OCI-LY1 (cell line): ENCODE measurements at regions not wholly inside any gene's neighbourhood (a gene's known extent, or its start where the extent isn't known, plus 50 kb on each side); places are given as distances from the start of the nearest gene placed in this dataset.
A peak's percentile ranks its signal among the peaks of the same experiment; 100 is the strongest.

ENCODE experiments used
- H2AFZ ChIP-seq: fragments of 200-600 bp; sonication (generic), shearing (Covaris generic); 2 replicates; pipeline ENCODE4 v1.6.0; 2014; ENCODE audit warnings: antibody characterized with exemption, mild to moderate bottlenecking, low read length
- H3F3A ChIP-seq: fragments of 200-600 bp; sonication (generic), shearing (Covaris generic); 2 replicates; pipeline ENCODE4 v1.6.0; 2014; ENCODE audit warnings: mild to moderate bottlenecking, antibody characterized with exemption, low read length, moderate library complexity; ENCODE audit not compliant: insufficient read depth
- H3K27ac ChIP-seq: fragments of 200-600 bp; sonication (generic); 2 replicates; pipeline ENCODE4 v1.5.1; 2014; ENCODE audit warnings: low read length, mixed run types, mild to moderate bottlenecking, low read depth; ENCODE audit not compliant: poor library complexity, severe bottlenecking
- H3K27me3 ChIP-seq: fragments of 200-600 bp; sonication (generic); 2 replicates; pipeline ENCODE4 v1.6.0; 2014; ENCODE audit warnings: antibody characterized with exemption, mild to moderate bottlenecking, low read length, moderate library complexity; ENCODE audit not compliant: insufficient read depth
- H3K36me3 ChIP-seq: fragments of 200-600 bp; sonication (generic); 2 replicates; pipeline ENCODE4 v1.6.1; 2014; ENCODE audit warnings: mild to moderate bottlenecking, antibody characterized with exemption, low read length, moderate library complexity, mixed read lengths; ENCODE audit not compliant: insufficient read depth
- H3K4me1 ChIP-seq: fragments of 200-600 bp; sonication (generic); 2 replicates; pipeline ENCODE4 v1.5.1; 2014; ENCODE audit warnings: mild to moderate bottlenecking, low read length, moderate library complexity; ENCODE audit not compliant: insufficient read depth, severe bottlenecking
- H3K4me2 ChIP-seq: fragments of 200-600 bp; sonication (generic), shearing (Covaris generic); 2 replicates; pipeline ENCODE4 v1.6.1; 2014; ENCODE audit warnings: low read length
- H3K4me3 ChIP-seq: fragments of 200-600 bp; sonication (generic); 2 replicates; pipeline ENCODE4 v1.5.1; 2014; ENCODE audit warnings: low read length, low read depth, mild to moderate bottlenecking, mixed read lengths; ENCODE audit not compliant: poor library complexity, severe bottlenecking
- H3K79me2 ChIP-seq: fragments of 200-600 bp; shearing (Covaris generic); 2 replicates; pipeline ENCODE4 v1.6.1; 2016; ENCODE audit warnings: mixed run types, low read length, mixed read lengths; ENCODE audit not compliant: insufficient read depth
- H3K9ac ChIP-seq: fragments of 200-600 bp; sonication (generic), shearing (Covaris generic); 2 replicates; pipeline ENCODE4 v1.6.1; 2014; ENCODE audit warnings: mild to moderate bottlenecking, low read length, mixed read lengths
- H3K9me2 ChIP-seq: fragments of 200-600 bp; sonication (generic), shearing (Covaris generic); 2 replicates; pipeline ENCODE4 v1.6.1; 2014; ENCODE audit warnings: low read depth, mild to moderate bottlenecking, low read length, mixed read lengths
- H3K9me3 ChIP-seq: fragments of 200-600 bp; shearing (Covaris generic); 2 replicates; pipeline ENCODE4 v1.6.1; 2014; ENCODE audit warnings: low read length, mixed read lengths
- H4K20me1 ChIP-seq: fragments of 200-600 bp; sonication (generic), shearing (Covaris generic); 2 replicates; pipeline ENCODE4 v1.6.0; 2016; ENCODE audit warnings: mild to moderate bottlenecking, low read length; ENCODE audit not compliant: insufficient read depth
- EZH2 ChIP-seq: fragments of 200-600 bp; sonication (generic), shearing (Covaris generic); IDR thresholded peaks from 2 replicates; pipeline ENCODE4 v1.8.0; 2017; ENCODE audit warnings: borderline replicate concordance, mixed run types, mild to moderate bottlenecking, antibody characterized with exemption, low read length, moderate library complexity, mixed read lengths
- TF ChIP-seq, protein P1 (sequence below): fragments of 200-600 bp; sonication (generic), shearing (Covaris generic); IDR thresholded peaks from 2 replicates; pipeline ENCODE4 v1.5.1; 2017; ENCODE audit warnings: mild to moderate bottlenecking, antibody characterized with exemption, low read length, moderate library complexity, mixed read lengths

- Histone ChIP-seq H4K20me1 (no peaks in the 10 kb centered on the region), H3K9ac (peak overlapping the region; percentile 41), H3K4me2 (peak overlapping the region; percentile 58), H3K9me2 (no peaks in the 10 kb centered on the region), H2AFZ (no peak overlapping the region), H3F3A (peaks cover 8% of the 10 kb centered on the region; the same call in 1 of the 2 replicates), H3K4me1 (peaks cover 52% of the 10 kb centered on the region), H3K27me3 (no peaks in the 10 kb centered on the region), H3K36me3 (no peaks in the 10 kb centered on the region), H3K4me3 (peak overlapping the region; percentile 18), H3K9me3 (no peaks in the 10 kb centered on the region), H3K27ac (peak overlapping the region; percentile 95), H3K79me2 (no peaks in the 10 kb centered on the region)
- TF ChIP-seq EZH2: no peak
- TF ChIP-seq, protein P1, sequence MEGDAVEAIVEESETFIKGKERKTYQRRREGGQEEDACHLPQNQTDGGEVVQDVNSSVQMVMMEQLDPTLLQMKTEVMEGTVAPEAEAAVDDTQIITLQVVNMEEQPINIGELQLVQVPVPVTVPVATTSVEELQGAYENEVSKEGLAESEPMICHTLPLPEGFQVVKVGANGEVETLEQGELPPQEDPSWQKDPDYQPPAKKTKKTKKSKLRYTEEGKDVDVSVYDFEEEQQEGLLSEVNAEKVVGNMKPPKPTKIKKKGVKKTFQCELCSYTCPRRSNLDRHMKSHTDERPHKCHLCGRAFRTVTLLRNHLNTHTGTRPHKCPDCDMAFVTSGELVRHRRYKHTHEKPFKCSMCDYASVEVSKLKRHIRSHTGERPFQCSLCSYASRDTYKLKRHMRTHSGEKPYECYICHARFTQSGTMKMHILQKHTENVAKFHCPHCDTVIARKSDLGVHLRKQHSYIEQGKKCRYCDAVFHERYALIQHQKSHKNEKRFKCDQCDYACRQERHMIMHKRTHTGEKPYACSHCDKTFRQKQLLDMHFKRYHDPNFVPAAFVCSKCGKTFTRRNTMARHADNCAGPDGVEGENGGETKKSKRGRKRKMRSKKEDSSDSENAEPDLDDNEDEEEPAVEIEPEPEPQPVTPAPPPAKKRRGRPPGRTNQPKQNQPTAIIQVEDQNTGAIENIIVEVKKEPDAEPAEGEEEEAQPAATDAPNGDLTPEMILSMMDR: no peak
Observed at GRCh38 chr2:64213532-64214275, 69.5 kb upstream of the PELI1 start.

DNA sequence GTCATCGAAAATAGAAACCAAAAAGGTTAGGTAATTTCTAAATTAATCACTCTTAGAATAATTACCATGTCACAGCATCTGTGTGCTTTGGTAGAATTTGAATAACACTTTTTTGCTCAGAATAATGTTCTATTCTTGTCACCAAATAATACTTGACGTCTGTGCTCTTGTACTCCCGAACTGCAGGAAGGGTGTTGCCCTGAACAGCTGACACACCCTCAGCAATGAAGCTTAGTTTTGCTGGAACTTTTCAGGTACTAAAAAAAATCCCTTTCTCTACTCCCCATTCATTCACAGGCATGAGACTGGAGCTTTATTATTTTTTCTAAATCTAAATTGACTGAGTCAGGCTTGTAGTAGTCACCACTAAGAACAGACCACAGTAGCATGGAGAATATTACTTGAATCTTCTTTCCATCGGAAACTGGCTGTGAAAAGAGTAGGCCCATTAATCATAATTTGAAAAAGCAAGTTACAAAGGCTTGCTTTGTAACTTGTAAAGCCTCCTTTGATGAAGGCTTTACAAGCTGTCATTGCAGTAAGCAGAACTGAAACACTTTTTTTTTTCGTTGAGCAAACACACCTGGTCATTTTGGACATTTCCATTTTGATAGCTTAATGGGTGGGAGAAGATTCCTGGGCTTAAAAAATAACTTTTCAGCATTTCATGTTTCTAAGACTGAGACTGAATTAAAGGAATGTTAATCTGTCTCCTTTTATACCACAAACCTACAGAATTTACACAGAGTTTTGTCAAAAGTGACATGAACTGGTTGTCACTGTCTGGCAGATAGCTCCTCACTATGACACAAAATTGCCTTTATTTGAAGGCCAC, 70.3 kb upstream of the PELI1 start:
- Histone ChIP-seq H3K4me2 (peak overlapping the region; percentile 58), H3K27ac (peak overlapping the region; percentile 95)

DNA sequence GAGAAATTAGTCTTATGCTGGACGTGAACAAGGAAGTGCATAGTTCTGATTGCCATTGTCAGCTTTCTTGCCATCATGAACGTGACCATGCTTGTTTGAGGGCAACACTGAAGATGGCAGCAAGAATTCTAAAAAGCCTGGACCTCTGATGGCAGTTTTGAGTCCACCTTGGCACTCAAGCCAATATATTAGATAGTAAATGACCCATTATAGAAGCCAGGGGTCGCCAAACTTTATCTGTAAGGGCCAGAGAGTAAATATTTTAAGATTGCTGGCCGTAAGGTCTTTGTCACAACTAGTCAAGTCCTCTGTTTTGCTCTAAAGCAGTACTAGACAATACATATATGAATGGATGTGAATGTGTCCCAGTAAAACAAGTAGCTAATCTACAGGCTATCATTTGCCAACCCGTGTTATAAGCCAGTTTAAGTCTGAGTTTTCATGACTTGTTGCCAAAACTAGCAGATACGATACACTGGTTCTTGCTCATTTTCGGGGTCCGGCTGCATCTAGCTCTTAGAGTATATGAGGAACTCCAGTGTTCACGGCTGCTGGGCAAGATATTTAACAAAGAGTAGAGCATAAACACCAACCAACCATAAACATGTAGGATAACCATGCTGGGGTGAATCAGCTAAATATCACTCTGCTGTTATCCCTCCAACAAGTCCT, 73.1 kb upstream of the PELI1 start:
- Histone ChIP-seq H3K4me1 (peaks cover 64% of the 10 kb centered on the region), H3K36me3 (no peaks in the 10 kb centered on the region), H2AFZ (no peak overlapping the region), H3K9ac (no peak overlapping the region), H4K20me1 (no peaks in the 10 kb centered on the region), H3K4me2 (no peak overlapping the region), H3K27ac (peak overlapping the region; percentile 2), H3F3A (peaks cover 8% of the 10 kb centered on the region; the same call in 1 of the 2 replicates), H3K79me2 (no peaks in the 10 kb centered on the region), H3K9me3 (no peaks in the 10 kb centered on the region), H3K4me3 (no peak overlapping the region), H3K27me3 (no peaks in the 10 kb centered on the region), H3K9me2 (no peaks in the 10 kb centered on the region)
- TF ChIP-seq, protein P1: peak; percentile 26; the same call in 1 of the 2 replicates
- no peak for TF ChIP-seq EZH2

More for the DNA sequence above, 70.3 kb upstream of the PELI1 start:
- peaks cover 8% of the 10 kb centered on the region; the same call in 1 of the 2 replicates for H3F3A ChIP-seq
- no peaks in the 10 kb centered on the region for H3K9me2 ChIP-seq
- no peak for TF ChIP-seq EZH2
- TF ChIP-seq, protein P1: no peak
- no peaks in the 10 kb centered on the region for H3K27me3 ChIP-seq
- H3K9ac ChIP-seq: peak overlapping the region; percentile 41
- H3K79me2 ChIP-seq: no peaks in the 10 kb centered on the region
- no peaks in the 10 kb centered on the region for H3K9me3 ChIP-seq
- H2AFZ ChIP-seq: no peak overlapping the region
- H3K4me3 ChIP-seq: peak overlapping the region; percentile 18
- H4K20me1 ChIP-seq: no peaks in the 10 kb centered on the region
- peaks cover 52% of the 10 kb centered on the region for H3K4me1 ChIP-seq
- H3K36me3 ChIP-seq: no peaks in the 10 kb centered on the region
